H9 (cell line): ENCODE measurements at regions not wholly inside any gene's neighbourhood (a gene's known extent, or its start where the extent isn't known, plus 50 kb on each side); places are given as distances from the start of the nearest gene placed in this dataset.

ENCODE experiments used
- DNase-seq: peaks from one replicate; pipeline ENCODE4 v3.0.0-alpha.2; 2017
- H2AFZ ChIP-seq: one replicate; pipeline ENCODE4 v1.6.1; 2013; ENCODE audit warnings: mild to moderate bottlenecking, low read length, control low read depth, moderate library complexity
- H2AK5ac ChIP-seq: 2 replicates; pipeline ENCODE4 v1.6.1; 2013; ENCODE audit warnings: low read length, control low read depth, mixed read lengths; ENCODE audit not compliant: insufficient read length
- H2BK120ac ChIP-seq: one replicate; pipeline ENCODE4 v1.6.1; 2013; ENCODE audit warnings: low read depth, mild to moderate bottlenecking, low read length, control low read depth, inconsistent platforms; ENCODE audit not compliant: poor library complexity, severe bottlenecking
- H2BK12ac ChIP-seq: 2 replicates; pipeline ENCODE4 v1.6.1; 2013; ENCODE audit warnings: low read length, control low read depth, mixed read lengths, low read depth; ENCODE audit not compliant: insufficient read length
- H2BK15ac ChIP-seq: 2 replicates; pipeline ENCODE4 v1.6.1; 2013; ENCODE audit warnings: low read depth, low read length, control low read depth
- H2BK20ac ChIP-seq: one replicate; pipeline ENCODE4 v1.6.1; 2013; ENCODE audit warnings: low read depth, mild to moderate bottlenecking, low read length, control low read depth, inconsistent platforms; ENCODE audit not compliant: poor library complexity, severe bottlenecking
- H2BK5ac ChIP-seq: 2 replicates; pipeline ENCODE4 v1.6.1; 2013; ENCODE audit warnings: low read length, control low read depth, mixed read lengths; ENCODE audit not compliant: insufficient read length
- H3K14ac ChIP-seq: 2 replicates; pipeline ENCODE4 v1.6.1; 2013; ENCODE audit warnings: low read length, control low read depth; ENCODE audit not compliant: insufficient read depth
- H3K18ac ChIP-seq: 2 replicates; pipeline ENCODE4 v1.6.1; 2013; ENCODE audit warnings: low read depth, mild to moderate bottlenecking, mixed read lengths, low read length, control low read depth; ENCODE audit not compliant: insufficient read length
- H3K23ac ChIP-seq: 2 replicates; pipeline ENCODE4 v1.6.1; 2013; ENCODE audit warnings: low read length, control low read depth, mixed read lengths, low read depth; ENCODE audit not compliant: insufficient read length
- H3K23me2 ChIP-seq: 2 replicates; pipeline ENCODE4 v1.6.1; 2013; ENCODE audit warnings: low read depth, mild to moderate bottlenecking, mixed read lengths, low read length, control low read depth; ENCODE audit not compliant: insufficient read length, poor library complexity, severe bottlenecking
- H3K27ac ChIP-seq: 2 replicates; pipeline ENCODE4 v1.5.1; 2013; ENCODE audit warnings: low read length, control low read depth, mixed read lengths, low read depth; ENCODE audit not compliant: insufficient read length
- H3K27me3 ChIP-seq: 2 replicates; pipeline ENCODE4 v1.6.1; 2013; ENCODE audit warnings: low read length, control low read depth, inconsistent platforms; ENCODE audit not compliant: insufficient read depth
- H3K4ac ChIP-seq: 2 replicates; pipeline ENCODE4 v1.6.1; 2013; ENCODE audit warnings: low read depth, mild to moderate bottlenecking, control low read depth, inconsistent platforms, low read length, moderate library complexity
- H3K4me1 ChIP-seq: 2 replicates; pipeline ENCODE4 v1.6.1; 2013; ENCODE audit warnings: low read length, control low read depth, inconsistent platforms; ENCODE audit not compliant: insufficient read depth
- H3K4me2 ChIP-seq: 2 replicates; pipeline ENCODE4 v1.6.1; 2013; ENCODE audit warnings: low read length, control low read depth, mixed read lengths; ENCODE audit not compliant: insufficient read length, insufficient read depth
- H3K56ac ChIP-seq: 2 replicates; pipeline ENCODE4 v1.6.1; 2013; ENCODE audit warnings: low read depth, mild to moderate bottlenecking, mixed read lengths, low read length, control low read depth; ENCODE audit not compliant: insufficient read length
- H3K79me1 ChIP-seq: 2 replicates; pipeline ENCODE4 v1.6.1; 2013; ENCODE audit warnings: low read depth, mild to moderate bottlenecking, moderate library complexity, low read length, control low read depth, inconsistent platforms; ENCODE audit not compliant: insufficient read depth, poor library complexity, severe bottlenecking
- H3K79me2 ChIP-seq: 2 replicates; pipeline ENCODE4 v1.6.1; 2013; ENCODE audit warnings: low read length, control low read depth, inconsistent platforms; ENCODE audit not compliant: insufficient read depth
- H3K9ac ChIP-seq: 2 replicates; pipeline ENCODE4 v1.6.1; 2013; ENCODE audit warnings: low read length, control low read depth, mixed read lengths; ENCODE audit not compliant: insufficient read length; ENCODE audit errors: extremely low read depth
- H3K9me3 ChIP-seq: one replicate; pipeline ENCODE4 v1.6.1; 2013; ENCODE audit warnings: low read depth, low read length, inconsistent platforms; ENCODE audit not compliant: control insufficient read depth
- H3T11ph ChIP-seq: one replicate; pipeline ENCODE4 v1.6.1; 2013; ENCODE audit warnings: mild to moderate bottlenecking, low read length, control low read depth, inconsistent platforms
- H4K20me1 ChIP-seq: one replicate; pipeline ENCODE4 v1.6.1; 2013; ENCODE audit not compliant: control insufficient read depth, insufficient read length, insufficient read depth
- H4K5ac ChIP-seq: 2 replicates; pipeline ENCODE4 v1.6.1; 2013; ENCODE audit warnings: low read depth, mild to moderate bottlenecking, mixed read lengths, low read length, control low read depth; ENCODE audit not compliant: insufficient read length
- H4K8ac ChIP-seq: replicated peaks from 2 replicates; pipeline ENCODE4 v1.6.1; 2013; ENCODE audit warnings: low read length, control low read depth, mixed read lengths, low read depth; ENCODE audit not compliant: insufficient read length
- H4K91ac ChIP-seq: 2 replicates; pipeline ENCODE4 v1.6.1; 2013; ENCODE audit warnings: low read depth, mild to moderate bottlenecking, moderate library complexity, mixed read lengths, low read length, control low read depth; ENCODE audit not compliant: insufficient read length
- H3K27ac Mint-ChIP-seq, 3 experiments: 2 replicates in 2 of 3; 3 replicates in 1 of 3; pipeline ENCODE4 v1.8.0; 2020 to 2021; ENCODE audit warnings: mixed read lengths in 3 of 3, mild to moderate bottlenecking in 1 of 3, moderate library complexity in 1 of 3
- H3K27me3 Mint-ChIP-seq: 2 replicates; pipeline ENCODE4 v1.8.0; 2021; ENCODE audit warnings: low read depth, mild to moderate bottlenecking, moderate library complexity, mixed read lengths
- H3K36me3 Mint-ChIP-seq, 3 experiments: 2 replicates in 2 of 3; 3 replicates in 1 of 3; pipeline ENCODE4 v1.8.0; 2020 to 2021; ENCODE audit warnings: low read depth in 3 of 3, mixed read lengths in 3 of 3; ENCODE audit not compliant: insufficient read depth in 1 of 3
- H3K4me1 Mint-ChIP-seq, 2 experiments: 2 replicates each; pipeline ENCODE4 v1.8.0; 2020; ENCODE audit warnings: mixed read lengths in 2 of 2
- H3K4me3 Mint-ChIP-seq, 2 experiments: 2 replicates in 1 of 2; 3 replicates in 1 of 2; pipeline ENCODE4 v1.8.0; 2020 to 2021; ENCODE audit warnings: mild to moderate bottlenecking in 2 of 2, mixed read lengths in 2 of 2, moderate library complexity in 1 of 2
- H3K9me3 Mint-ChIP-seq, 2 experiments: 2 replicates in 1 of 2; 3 replicates in 1 of 2; pipeline ENCODE4 v1.8.0; 2020; ENCODE audit warnings: mild to moderate bottlenecking in 2 of 2, mixed read lengths in 2 of 2, moderate library complexity in 1 of 2
- CTCF ChIP-seq: fragments of 200-600 bp; sonication (generic); conservative IDR thresholded peaks from 3 replicates; pipeline ENCODE4 v1.8.0; 2021; ENCODE audit warnings: antibody characterized with exemption, mild to moderate bottlenecking
- WGBS: extraction: QIAGEN DNeasy Blood & Tissue Kit; methylation state at CpG from one replicate; pipeline ENCODE4 v1.1.7; 2013; ENCODE audit warnings: missing lambda C conversion rate, low lambda C conversion rate, mixed read lengths; ENCODE audit not compliant: insufficient read length; ENCODE audit errors: extremely low coverage; 5-methylcytosine and 5-hydroxymethylcytosine counted together

GRCh38 chr1:193940176-193940575 is 753.8 kb upstream of the B3GALT2 start:
- no peak overlapping the region for H3T11ph ChIP-seq
- no peaks in the 10 kb centered on the region for H3K27me3 Mint-ChIP-seq
- no peaks in the 10 kb centered on the region for H3K4me1 ChIP-seq
- no peaks in the 10 kb centered on the region for H3K9me3 ChIP-seq
- H3K18ac ChIP-seq: no peak overlapping the region
- whole genome bisulfite sequencing: no CpG with 5 or more reads among the region's 1 CpG
- H3K79me1 ChIP-seq: no peaks in the 10 kb centered on the region
- H3K4me3 Mint-ChIP-seq: no peak overlapping the region
- no peak overlapping the region for H4K8ac ChIP-seq
- no peak overlapping the region for H3K27ac ChIP-seq
- TF ChIP-seq CTCF: no peak
- H3K4ac ChIP-seq: no peak overlapping the region
- no peak overlapping the region for H3K4me2 ChIP-seq
- H3K23me2 ChIP-seq: no peaks in the 10 kb centered on the region
- no peaks in the 10 kb centered on the region for H4K20me1 ChIP-seq
- H3K36me3 Mint-ChIP-seq: peaks cover 0 to 3% (median 0%) of the 10 kb centered on the region in 3 experiments; a peak in 4 of 7 replicates
- H2BK20ac ChIP-seq: no peak overlapping the region
- no peak overlapping the region for H2BK12ac ChIP-seq
- H3K23ac ChIP-seq: no peak overlapping the region
- H2BK120ac ChIP-seq: no peak overlapping the region
- H2AFZ ChIP-seq: no peak overlapping the region
- H4K5ac ChIP-seq: no peak overlapping the region
- no peak overlapping the region for H2BK5ac ChIP-seq
- H3K79me2 ChIP-seq: no peaks in the 10 kb centered on the region
- H3K27ac Mint-ChIP-seq: no peak overlapping the region
- H3K56ac ChIP-seq: no peak overlapping the region
- H3K9ac ChIP-seq: no peak overlapping the region
- no peak overlapping the region for H2AK5ac ChIP-seq
- H4K91ac ChIP-seq: no peak overlapping the region
- no peak overlapping the region for H3K14ac ChIP-seq
- H2BK15ac ChIP-seq: no peak overlapping the region
- H3K9me3 Mint-ChIP-seq: peaks cover 2 to 3% of the 10 kb centered on the region in 2 experiments; a peak in 2 of 5 replicates
- no peak for DNase-seq
- H3K4me1 Mint-ChIP-seq: peaks cover 9 to 11% of the 10 kb centered on the region in 2 experiments
- H3K27me3 ChIP-seq: no peaks in the 10 kb centered on the region
